GM23338 (cell line): ENCODE measurements at regions not wholly inside any gene's neighbourhood (a gene's known extent, or its start where the extent isn't known, plus 50 kb on each side); places are given as distances from the start of the nearest gene placed in this dataset.
A peak's percentile ranks its signal among the peaks of the same experiment; 100 is the strongest.

ENCODE experiments used
- ATAC-seq: fragments of 200-7000 bp; cut with Tn5 transposase; 3 replicates; pipeline ENCODE4 v1.9.1; 2020
- DNase-seq: peaks from one replicate; pipeline ENCODE4 v3.0.0-alpha.2; 2015; ENCODE audit warnings: low spot score
- H2AFZ ChIP-seq: fragments of 200-600 bp; sonication (generic); 2 replicates; pipeline ENCODE4 v1.8.0; 2016; ENCODE audit warnings: antibody characterized with exemption, mild to moderate bottlenecking, moderate library complexity
- H3F3A ChIP-seq: fragments of 200-600 bp; sonication (generic); replicated peaks from 2 replicates; pipeline ENCODE4 v1.8.0; 2017; ENCODE audit warnings: antibody characterized with exemption, mixed run types, low read depth
- H3K27ac ChIP-seq: fragments of 200-600 bp; sonication (generic); 2 replicates; pipeline ENCODE4 v1.6.1; 2016; ENCODE audit warnings: low read depth
- H3K27me3 ChIP-seq: fragments of 200-600 bp; sonication (generic); 2 replicates; pipeline ENCODE4 v1.8.0; 2016; ENCODE audit warnings: mild to moderate bottlenecking, mixed run types, moderate library complexity; ENCODE audit not compliant: insufficient read depth
- H3K36me3 ChIP-seq: fragments of 200-600 bp; sonication (generic); 2 replicates; pipeline ENCODE4 v1.8.0; 2016; ENCODE audit warnings: mild to moderate bottlenecking; ENCODE audit not compliant: insufficient read depth
- H3K4me1 ChIP-seq: fragments of 200-600 bp; sonication (generic); 2 replicates; pipeline ENCODE4 v1.8.0; 2016; ENCODE audit warnings: mild to moderate bottlenecking, moderate library complexity; ENCODE audit not compliant: insufficient read depth
- H3K4me2 ChIP-seq: fragments of 200-600 bp; sonication (generic); 2 replicates; pipeline ENCODE4 v1.7.1; 2017; ENCODE audit warnings: mixed run types
- H3K4me3 ChIP-seq: fragments of 200-600 bp; sonication (generic); 2 replicates; pipeline ENCODE4 v1.6.1; 2016; ENCODE audit warnings: mixed run types
- H3K79me2 ChIP-seq: fragments of 200-600 bp; sonication (generic); replicated peaks from 2 replicates; pipeline ENCODE4 v1.8.0; 2017; ENCODE audit warnings: mild to moderate bottlenecking; ENCODE audit not compliant: insufficient read depth
- H3K9me2 ChIP-seq: fragments of 200-600 bp; sonication (generic); 2 replicates; pipeline ENCODE4 v1.8.0; 2017; ENCODE audit not compliant: insufficient read depth
- H4K20me1 ChIP-seq: fragments of 200-600 bp; sonication (generic); replicated peaks from 2 replicates; pipeline ENCODE4 v1.8.0; 2017; ENCODE audit warnings: mild to moderate bottlenecking; ENCODE audit not compliant: insufficient read depth
- H3K27ac Mint-ChIP-seq: 2 replicates; pipeline ENCODE4 v1.8.0; 2020; ENCODE audit warnings: inconsistent platforms, mild to moderate bottlenecking, moderate library complexity, mixed read lengths
- H3K27me3 Mint-ChIP-seq: 3 replicates; pipeline ENCODE4 v1.8.0; 2022; ENCODE audit warnings: low read depth, mild to moderate bottlenecking, moderate library complexity, mixed read lengths, inconsistent platforms; ENCODE audit not compliant: insufficient read depth, poor library complexity
- H3K36me3 Mint-ChIP-seq: 3 replicates; pipeline ENCODE4 v1.8.0; 2021; ENCODE audit warnings: low read depth, mild to moderate bottlenecking, inconsistent platforms, moderate library complexity, mixed read lengths
- H3K4me1 Mint-ChIP-seq: 3 replicates; pipeline ENCODE4 v1.8.0; 2020; ENCODE audit warnings: mild to moderate bottlenecking, inconsistent platforms, mixed read lengths
- H3K4me3 Mint-ChIP-seq: 3 replicates; pipeline ENCODE4 v1.8.0; 2021; ENCODE audit warnings: moderate library complexity, mild to moderate bottlenecking, inconsistent platforms, mixed read lengths
- H3K9me3 Mint-ChIP-seq: 3 replicates; pipeline ENCODE4 v1.8.0; 2020; ENCODE audit warnings: moderate library complexity, mild to moderate bottlenecking, inconsistent platforms, mixed read lengths
- CREB1 ChIP-seq: fragments of 250-450 bp; sonication (Bioruptor Pico); IDR thresholded peaks from 2 replicates; pipeline ENCODE4 v1.5.0; 2020; ENCODE audit warnings: low read depth, mild to moderate bottlenecking, moderate library complexity
- CTCF ChIP-seq, 2 experiments: fragments of 200-600 bp in 1 of 2; sonication (generic) in 1 of 2; conservative IDR thresholded peaks; 2 replicates each; pipeline versions ENCODE4 v1.5.1 to v1.6.1; 2016 to 2017; ENCODE audit warnings: antibody characterized with exemption in 2 of 2, low read depth in 2 of 2, mild to moderate bottlenecking in 2 of 2, moderate library complexity in 1 of 2
- ETS1 ChIP-seq: IDR thresholded peaks from 2 replicates; pipeline ENCODE4 v1.6.1; 2016; ENCODE audit warnings: antibody characterized with exemption
- EZH2 ChIP-seq: fragments of 200-600 bp; sonication (generic); IDR thresholded peaks from one replicate; pipeline ENCODE4 v1.8.0; 2017; ENCODE audit warnings: antibody characterized with exemption, mild to moderate bottlenecking, low read depth; ENCODE audit not compliant: unreplicated experiment
- EZH2phosphoT487 ChIP-seq: fragments of 200-600 bp; sonication (generic); IDR thresholded peaks from one replicate; pipeline ENCODE4 v1.8.1; 2018; ENCODE audit warnings: antibody characterized with exemption; ENCODE audit not compliant: unreplicated experiment
- JUNB ChIP-seq: IDR thresholded peaks from one replicate; pipeline ENCODE4 v1.6.1; 2016; ENCODE audit warnings: antibody characterized with exemption; ENCODE audit not compliant: unreplicated experiment
- NANOG ChIP-seq: IDR thresholded peaks from 2 replicates; pipeline ENCODE4 v1.6.1; 2016; ENCODE audit warnings: antibody characterized with exemption, borderline replicate concordance
- POLR2AphosphoS5 ChIP-seq: IDR thresholded peaks from 2 replicates; pipeline ENCODE4 v1.6.1; 2016; ENCODE audit warnings: antibody characterized with exemption, low read depth
- REST ChIP-seq: IDR thresholded peaks from one replicate; pipeline ENCODE4 v1.6.1; 2018; ENCODE audit warnings: antibody characterized with exemption; ENCODE audit not compliant: unreplicated experiment
- STAT1 ChIP-seq: IDR thresholded peaks from one replicate; pipeline ENCODE4 v1.6.1; 2016; ENCODE audit warnings: antibody characterized with exemption; ENCODE audit not compliant: unreplicated experiment
- ZNF114 ChIP-seq: fragments of 250-450 bp; sonication (Bioruptor Pico); IDR thresholded peaks from 2 replicates; pipeline ENCODE4 v1.5.0; 2020; ENCODE audit warnings: mild to moderate bottlenecking, moderate library complexity
- ZNF331 ChIP-seq: fragments of 250-450 bp; sonication (Bioruptor Pico); IDR thresholded peaks from 2 replicates; pipeline ENCODE4 v1.5.0; 2020; ENCODE audit warnings: low read depth, mild to moderate bottlenecking, moderate library complexity
- ZNF462 ChIP-seq: fragments of 250-450 bp; sonication (Bioruptor Pico); IDR thresholded peaks from 2 replicates; pipeline ENCODE4 v1.5.0; 2020; ENCODE audit warnings: mild to moderate bottlenecking, moderate library complexity

GRCh38 chr18:58808349-58808748 lies 56.3 kb upstream of the ZNF532 start:
- peaks cover 7% of the 10 kb centered on the region; the same call in 2 of the 3 replicates for H3K36me3 Mint-ChIP-seq
- Histone ChIP-seq H3F3A (peaks cover 7% of the 10 kb centered on the region), H4K20me1 (no peaks in the 10 kb centered on the region), H2AFZ (no peak overlapping the region), H3K27me3 (no peaks in the 10 kb centered on the region), H3K4me2 (no peak overlapping the region), H3K79me2 (no peaks in the 10 kb centered on the region), H3K4me3 (no peak overlapping the region), H3K36me3 (no peaks in the 10 kb centered on the region), H3K4me1 (peaks cover 31% of the 10 kb centered on the region), H3K9me2 (peaks cover 10% of the 10 kb centered on the region), H3K27ac (peak overlapping the region; percentile 88)
- peak; percentile 28 for ATAC-seq
- no peak overlapping the region for H3K4me3 Mint-ChIP-seq
- H3K27me3 Mint-ChIP-seq, result peaks cover 9% of the 10 kb centered on the region
- peaks cover 34% of the 10 kb centered on the region for H3K4me1 Mint-ChIP-seq
- H3K9me3 Mint-ChIP-seq, result peaks cover 3% of the 10 kb centered on the region; the same call in 2 of the 3 replicates
- peak; percentile 51 for DNase-seq
- H3K27ac Mint-ChIP-seq, result peak overlapping the region; percentile 51
- TF ChIP-seq CTCF (conservative IDR thresholded peaks at IDR 0.05; ENCODE audit: low read depth in 2 of 2) (no peak), CREB1 (CRISPR knock-in tag) (no peak), NANOG (no peak), EZH2phosphoT487 (no peak), ZNF331 (CRISPR knock-in tag) (no peak), REST (no peak), ZNF114 (CRISPR knock-in tag) (no peak), ZNF462 (no peak), STAT1 (no peak), EZH2 (no peak), POLR2AphosphoS5 (no peak), JUNB (no peak), ETS1 (no peak)
